ENCODE measurements at regions not wholly inside any gene's neighbourhood (a gene's known extent, or its start where the extent isn't known, plus 50 kb on each side); places are given as distances from the start of the nearest gene placed in this dataset.
A peak's percentile ranks its signal among the peaks of the same experiment; 100 is the strongest.

GRCh38 chr9:73083519-73083918 is 68.1 kb upstream of the ANXA1 start:
- no peak overlapping the region for H3K4me3 ChIP-seq (ENCODE audit: low read depth, low read length)
- no peak for TF ChIP-seq CTCF (IDR thresholded peaks at IDR 0.05; ENCODE audit: insufficient read depth, low read depth, low read length, missing control alignments)
- no peak for DNase-seq (ENCODE audit: low read depth)

DNA sequence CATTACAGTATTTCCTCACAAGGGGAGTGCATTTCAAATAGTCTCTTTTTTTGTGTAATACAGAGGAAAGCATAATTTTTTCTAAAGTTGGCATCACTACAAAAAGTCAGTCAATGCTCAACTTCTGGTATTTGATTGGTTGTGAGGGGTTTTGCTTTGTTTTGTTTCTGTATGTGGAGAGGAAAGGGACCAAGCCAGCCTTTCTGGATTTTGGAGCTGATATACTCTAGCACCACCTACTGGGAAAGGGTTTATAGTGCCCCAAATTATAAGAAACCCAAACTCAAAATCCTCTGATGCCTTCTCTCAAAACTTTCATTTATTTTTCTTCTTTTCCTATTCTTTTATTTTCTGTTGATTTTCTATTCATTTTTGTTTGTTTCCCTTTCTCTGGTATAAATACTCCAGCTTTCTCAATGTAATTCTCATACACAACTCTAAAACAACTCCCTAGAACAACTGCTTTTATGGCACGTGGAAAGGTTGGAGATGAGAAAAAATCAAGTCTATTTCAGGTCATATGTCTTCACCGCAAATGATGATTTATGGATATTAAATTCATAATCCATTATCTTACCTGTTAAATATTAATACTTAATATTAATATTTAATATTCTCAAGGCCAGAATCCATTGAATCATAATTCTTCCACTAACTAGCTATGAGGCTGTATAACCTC is 69.5 kb upstream of the ANXA1 start:
- peak; percentile 35 for DNase-seq (ENCODE audit: low read depth)
- peak; percentile 69 for TF ChIP-seq CTCF (IDR thresholded peaks at IDR 0.05; ENCODE audit: insufficient read depth, low read depth, low read length, missing control alignments)
- no peak overlapping the region for H3K4me3 ChIP-seq (ENCODE audit: low read depth, low read length)

GRCh38 chr9:73080110-73080694 is 71.5 kb upstream of the ANXA1 start:
- no peak for TF ChIP-seq CTCF (IDR thresholded peaks at IDR 0.05; ENCODE audit: insufficient read depth, low read depth, low read length, missing control alignments)
- DNase-seq (ENCODE audit: low read depth) = no peak

GRCh38 chr9:73079326-73079725 is 72.3 kb upstream of the ANXA1 start:
- no peak for TF ChIP-seq CTCF (IDR thresholded peaks at IDR 0.05; ENCODE audit: insufficient read depth, low read depth, low read length, missing control alignments)
- no peak overlapping the region for H3K4me3 ChIP-seq (ENCODE audit: low read depth, low read length)
- no peak for DNase-seq (ENCODE audit: low read depth)

More at GRCh38 chr9:73080110-73080694, 71.5 kb upstream of the ANXA1 start:
- no peak overlapping the region for H3K4me3 ChIP-seq (ENCODE audit: low read depth, low read length)

GRCh38 chr9:73077625-73078030 is 74.0 kb upstream of the ANXA1 start:
- TF ChIP-seq CTCF (IDR thresholded peaks at IDR 0.05; ENCODE audit: insufficient read depth, low read depth, low read length, missing control alignments) = no peak
- no peak overlapping the region for H3K4me3 ChIP-seq (ENCODE audit: low read depth, low read length)
- no peak for DNase-seq (ENCODE audit: low read depth)

GRCh38 chr9:73076970-73077369 is 74.7 kb upstream of the ANXA1 start:
- DNase-seq (ENCODE audit: low read depth) = no peak
- TF ChIP-seq CTCF (IDR thresholded peaks at IDR 0.05; ENCODE audit: insufficient read depth, low read depth, low read length, missing control alignments) = no peak
- H3K4me3 ChIP-seq (ENCODE audit: low read depth, low read length) = no peak overlapping the region
